GM23248 (cell line): ENCODE measurements at regions not wholly inside any gene's neighbourhood (a gene's known extent, or its start where the extent isn't known, plus 50 kb on each side); places are given as distances from the start of the nearest gene placed in this dataset.

Source experiments
- DNase-seq: peaks from one replicate; pipeline ENCODE4 v3.0.0-alpha.2; 2015
- H2AFZ ChIP-seq: fragments of 200-600 bp; sonication (generic); 2 replicates; pipeline ENCODE4 v1.6.1; 2016; ENCODE audit warnings: antibody characterized with exemption
- H3F3A ChIP-seq: fragments of 200-600 bp; sonication (generic); 2 replicates; pipeline ENCODE4 v1.6.1; 2016; ENCODE audit warnings: mild to moderate bottlenecking, antibody characterized with exemption, mixed run types; ENCODE audit not compliant: insufficient read depth
- H3K27ac ChIP-seq: fragments of 200-600 bp; sonication (generic); 2 replicates; pipeline ENCODE4 v1.5.1; 2016; ENCODE audit warnings: mild to moderate bottlenecking
- H3K27me3 ChIP-seq: fragments of 200-600 bp; sonication (generic); replicated peaks from 2 replicates; pipeline ENCODE4 v1.6.1; 2016; ENCODE audit warnings: mild to moderate bottlenecking; ENCODE audit not compliant: insufficient read depth
- H3K36me3 ChIP-seq: fragments of 200-600 bp; sonication (generic); 2 replicates; pipeline ENCODE4 v1.6.1; 2016; ENCODE audit warnings: low read depth, mild to moderate bottlenecking
- H3K4me1 ChIP-seq: fragments of 200-600 bp; sonication (generic); 2 replicates; pipeline ENCODE4 v1.6.1; 2016; ENCODE audit warnings: mild to moderate bottlenecking; ENCODE audit not compliant: insufficient read depth
- H3K4me2 ChIP-seq: fragments of 200-600 bp; sonication (generic); one replicate; pipeline ENCODE4 v1.6.1; 2016; ENCODE audit warnings: mild to moderate bottlenecking; ENCODE audit not compliant: unreplicated experiment
- H3K4me3 ChIP-seq: fragments of 200-600 bp; sonication (generic); 2 replicates; pipeline ENCODE4 v1.5.1; 2016; ENCODE audit warnings: mild to moderate bottlenecking
- H3K79me2 ChIP-seq: fragments of 200-600 bp; sonication (generic); 2 replicates; pipeline ENCODE4 v1.6.1; 2016; ENCODE audit warnings: mild to moderate bottlenecking; ENCODE audit not compliant: insufficient read depth
- H3K9ac ChIP-seq: fragments of 200-600 bp; sonication (generic); 2 replicates; pipeline ENCODE4 v1.6.1; 2016; ENCODE audit warnings: mild to moderate bottlenecking
- H3K9me2 ChIP-seq: fragments of 200-600 bp; sonication (generic); 2 replicates; pipeline ENCODE4 v1.6.1; 2016; ENCODE audit warnings: mixed run types, mild to moderate bottlenecking, moderate library complexity; ENCODE audit not compliant: insufficient read depth
- H3K9me3 ChIP-seq: fragments of 200-600 bp; sonication (generic); one replicate; pipeline ENCODE4 v1.6.1; 2017; ENCODE audit warnings: low read depth
- H4K20me1 ChIP-seq: fragments of 200-600 bp; sonication (generic); 2 replicates; pipeline ENCODE4 v1.6.0; 2016; ENCODE audit not compliant: insufficient read depth
- EZH2 ChIP-seq: fragments of 200-600 bp; sonication (generic); IDR thresholded peaks from 2 replicates; pipeline ENCODE4 v1.6.1; 2018; ENCODE audit warnings: antibody characterized with exemption, mild to moderate bottlenecking; ENCODE audit not compliant: insufficient read depth, poor library complexity, severe bottlenecking
- EZH2phosphoT487 ChIP-seq: fragments of 200-600 bp; sonication (generic); IDR thresholded peaks from 2 replicates; pipeline ENCODE4 v1.6.1; 2018; ENCODE audit warnings: antibody characterized with exemption, moderate library complexity, mild to moderate bottlenecking, low read depth; ENCODE audit not compliant: insufficient read depth
- WGBS, 2 experiments: methylation state at CpG; one replicate each; pipeline ENCODE4 v1.1.6; 2015 to 2017; ENCODE audit warnings: low lambda C conversion rate in 2 of 2, low coverage in 1 of 2; ENCODE audit errors: missing lambda C conversion rate in 2 of 2; 5-methylcytosine and 5-hydroxymethylcytosine counted together
- in situ Hi-C: fragments of 300-500 bp; cut with MboI; formaldehyde crosslinking; loops from 2 replicates; pipeline ENCODE4 v1.15.0; 2020

DNA sequence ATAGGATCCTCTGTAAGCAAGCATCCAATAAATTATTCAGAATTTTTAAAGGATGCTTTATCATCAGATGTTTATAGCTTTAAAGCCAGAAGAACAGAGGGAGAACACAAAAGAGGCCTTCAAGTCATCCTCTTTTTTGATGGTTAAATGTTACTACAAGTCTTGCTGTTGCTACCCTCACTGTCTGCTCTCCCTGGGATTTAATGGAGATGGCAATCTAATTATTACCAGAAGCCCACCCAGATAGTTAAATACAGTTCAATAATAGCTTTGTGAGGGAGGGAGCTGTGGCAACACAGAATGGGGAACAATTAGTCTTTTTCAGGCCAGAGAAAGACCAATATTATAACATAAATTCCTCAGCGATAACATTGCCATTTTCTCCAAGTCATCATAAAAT lies 87.0 kb upstream of the ACTBL2 start:
- H3K4me1 ChIP-seq = peaks cover 4% of the 10 kb centered on the region; the same call in 1 of the 2 replicates
- no peaks in the 10 kb centered on the region for H3K79me2 ChIP-seq
- WGBS, 2 experiments = 6 to 18% methylated on average over 1 of the region's 1 CpG
- H3K27ac ChIP-seq = no peak overlapping the region
- no peaks in the 10 kb centered on the region for H3K9me2 ChIP-seq
- H3K27me3 ChIP-seq = no peaks in the 10 kb centered on the region
- H3K9ac ChIP-seq = no peak overlapping the region
- no peaks in the 10 kb centered on the region for H4K20me1 ChIP-seq
- H2AFZ ChIP-seq = no peak overlapping the region
- no peaks in the 10 kb centered on the region for H3K36me3 ChIP-seq
- no peak for TF ChIP-seq EZH2
- no peak for TF ChIP-seq EZH2phosphoT487
- in situ Hi-C loops = no loop called here
- no peaks in the 10 kb centered on the region for H3F3A ChIP-seq
- DNase-seq = no peak
- no peaks in the 10 kb centered on the region for H3K9me3 ChIP-seq
- no peak overlapping the region for H3K4me3 ChIP-seq
- H3K4me2 ChIP-seq = no peak overlapping the region

DNA sequence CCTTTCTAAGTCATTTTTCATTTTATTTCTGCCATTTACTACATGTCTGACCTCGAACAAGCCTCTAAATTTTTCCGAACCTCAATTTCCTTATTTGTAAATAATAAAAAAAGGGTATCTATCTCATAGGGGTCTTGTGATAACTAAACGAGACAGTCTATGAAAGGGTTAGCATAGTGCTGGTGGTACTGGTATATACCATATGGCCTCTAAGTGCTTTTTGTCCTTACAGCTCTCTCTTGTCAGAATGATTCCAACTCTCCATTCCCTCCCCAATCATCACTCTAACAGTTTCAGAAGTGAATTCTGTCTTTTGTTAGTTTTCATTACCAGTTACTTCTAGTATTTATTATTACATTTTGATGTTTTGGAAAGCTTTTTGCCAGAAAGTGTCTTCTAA lies 85.5 kb upstream of the ACTBL2 start:
- Histone ChIP-seq H3K27me3 (no peaks in the 10 kb centered on the region), H2AFZ (no peak overlapping the region), H3K4me2 (no peak overlapping the region), H3K9me3 (no peaks in the 10 kb centered on the region), H3K9ac (no peak overlapping the region), H3K36me3 (no peaks in the 10 kb centered on the region), H3K4me3 (no peak overlapping the region), H3K4me1 (peaks cover 4% of the 10 kb centered on the region; the same call in 1 of the 2 replicates), H3K27ac (no peak overlapping the region), H3F3A (no peaks in the 10 kb centered on the region), H3K79me2 (no peaks in the 10 kb centered on the region), H4K20me1 (no peaks in the 10 kb centered on the region), H3K9me2 (no peaks in the 10 kb centered on the region)
- no peak for DNase-seq
- in situ Hi-C loops = no loop called here
- TF ChIP-seq EZH2phosphoT487 (no peak), EZH2 (no peak)
- WGBS, 2 experiments = 59 to 84% methylated on average over 3 of the region's 3 CpGs

DNA sequence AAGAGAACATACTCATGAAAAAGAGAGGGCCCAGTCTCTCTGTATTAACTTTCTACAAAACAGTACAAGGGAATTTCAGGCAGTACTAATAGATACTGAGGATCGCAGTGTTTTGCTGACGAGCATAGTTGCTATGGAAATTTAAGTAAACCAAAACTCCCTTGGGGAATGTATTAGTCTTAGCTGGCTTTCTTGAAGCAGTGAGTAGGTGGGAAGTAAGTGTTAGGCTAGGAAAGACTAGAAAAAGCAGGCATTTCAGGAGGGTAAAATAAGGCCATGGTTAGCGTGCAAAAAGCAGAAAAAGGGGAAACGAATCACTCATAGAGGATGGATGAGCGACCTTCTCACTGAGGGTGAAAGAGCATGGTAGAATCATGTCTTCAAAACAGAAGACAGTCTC lies 84.3 kb upstream of the ACTBL2 start:
- H2AFZ ChIP-seq = peak overlapping the region; percentile 9; the same call in 1 of the 2 replicates
- peak; percentile 93 for DNase-seq

DNA sequence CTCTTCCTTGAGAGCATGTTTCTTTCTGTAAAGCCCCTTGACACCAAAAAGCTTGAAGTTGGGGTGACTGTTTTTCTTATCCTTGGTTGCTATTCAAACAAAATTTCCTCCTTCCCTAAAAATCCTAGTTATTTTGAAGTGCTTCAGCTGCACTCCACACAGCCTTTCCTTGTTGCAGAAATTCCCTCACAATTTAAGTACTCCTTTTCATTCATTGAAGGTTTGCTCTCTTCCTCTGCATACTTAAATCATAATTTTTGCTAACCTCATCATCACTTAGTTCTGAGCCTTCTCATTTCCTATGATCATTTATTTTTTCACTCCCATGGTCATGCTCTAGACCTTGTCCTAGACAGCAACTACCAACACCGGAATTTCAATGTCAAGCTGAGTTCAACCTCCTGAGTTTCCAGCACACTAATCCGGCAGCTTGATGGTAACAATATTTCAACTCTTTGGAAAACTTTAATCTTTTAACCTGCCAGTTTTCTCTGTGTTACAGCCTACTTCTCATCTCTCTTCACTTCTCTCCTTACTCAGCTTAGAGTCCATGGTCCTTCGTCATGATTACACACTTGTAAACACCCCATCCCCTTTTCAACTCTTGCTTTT lies 78.7 kb upstream of the ACTBL2 start:
- H2AFZ ChIP-seq = no peak overlapping the region
- H3K4me3 ChIP-seq = no peak overlapping the region
- no peaks in the 10 kb centered on the region for H3K9me3 ChIP-seq
- no peak overlapping the region for H3K4me2 ChIP-seq
- no peaks in the 10 kb centered on the region for H3K27me3 ChIP-seq
- H3F3A ChIP-seq = no peaks in the 10 kb centered on the region
- no peaks in the 10 kb centered on the region for H4K20me1 ChIP-seq
- H3K79me2 ChIP-seq = no peaks in the 10 kb centered on the region
- WGBS, 2 experiments = 18 to 19% methylated on average over 3 of the region's 3 CpGs
- no peak overlapping the region for H3K27ac ChIP-seq
- H3K36me3 ChIP-seq = no peaks in the 10 kb centered on the region
- no peaks in the 10 kb centered on the region for H3K9me2 ChIP-seq
- DNase-seq = no peak
- H3K4me1 ChIP-seq = no peaks in the 10 kb centered on the region
- no peak overlapping the region for H3K9ac ChIP-seq
- in situ Hi-C loops = no loop called here
- TF ChIP-seq EZH2phosphoT487 (no peak), EZH2 (no peak)

More for the DNA sequence above, 84.3 kb upstream of the ACTBL2 start:
- no peak for TF ChIP-seq EZH2
- TF ChIP-seq EZH2phosphoT487 = no peak
- Histone ChIP-seq H3K9me2 (no peaks in the 10 kb centered on the region), H3K9me3 (no peaks in the 10 kb centered on the region), H3K79me2 (no peaks in the 10 kb centered on the region), H4K20me1 (no peaks in the 10 kb centered on the region), H3K27me3 (no peaks in the 10 kb centered on the region), H3K36me3 (no peaks in the 10 kb centered on the region), H3F3A (no peaks in the 10 kb centered on the region), H3K4me2 (no peak overlapping the region), H3K9ac (0 out of 2 replicates have a peak overlapping the region, but pooled peaks have one; percentile 5), H3K4me3 (no peak overlapping the region), H3K27ac (peak overlapping the region; percentile 39; the same call in 1 of the 2 replicates), H3K4me1 (peaks cover 4% of the 10 kb centered on the region; the same call in 1 of the 2 replicates)
- in situ Hi-C loops = no loop called here
- WGBS, 2 experiments = 54 to 65% methylated on average over 5 of the region's 5 CpGs
